OCI-LY3 (cell line): ENCODE measurements at regions not wholly inside any gene's neighbourhood (a gene's known extent, or its start where the extent isn't known, plus 50 kb on each side); places are given as distances from the start of the nearest gene placed in this dataset.

ENCODE experiments used
- EZH2phosphoT487 ChIP-seq: fragments of 200-600 bp; shearing (Covaris generic); IDR thresholded peaks from 2 replicates; pipeline ENCODE4 v1.6.1; 2018; ENCODE audit warnings: antibody characterized with exemption, mixed run types, low read depth
- TF ChIP-seq, protein P1 (sequence below): fragments of 200-600, 300-600 bp; sonication (generic); IDR thresholded peaks from 2 replicates; pipeline ENCODE4 v1.5.1; 2014; ENCODE audit warnings: antibody characterized with exemption, low read length, low read depth

DNA sequence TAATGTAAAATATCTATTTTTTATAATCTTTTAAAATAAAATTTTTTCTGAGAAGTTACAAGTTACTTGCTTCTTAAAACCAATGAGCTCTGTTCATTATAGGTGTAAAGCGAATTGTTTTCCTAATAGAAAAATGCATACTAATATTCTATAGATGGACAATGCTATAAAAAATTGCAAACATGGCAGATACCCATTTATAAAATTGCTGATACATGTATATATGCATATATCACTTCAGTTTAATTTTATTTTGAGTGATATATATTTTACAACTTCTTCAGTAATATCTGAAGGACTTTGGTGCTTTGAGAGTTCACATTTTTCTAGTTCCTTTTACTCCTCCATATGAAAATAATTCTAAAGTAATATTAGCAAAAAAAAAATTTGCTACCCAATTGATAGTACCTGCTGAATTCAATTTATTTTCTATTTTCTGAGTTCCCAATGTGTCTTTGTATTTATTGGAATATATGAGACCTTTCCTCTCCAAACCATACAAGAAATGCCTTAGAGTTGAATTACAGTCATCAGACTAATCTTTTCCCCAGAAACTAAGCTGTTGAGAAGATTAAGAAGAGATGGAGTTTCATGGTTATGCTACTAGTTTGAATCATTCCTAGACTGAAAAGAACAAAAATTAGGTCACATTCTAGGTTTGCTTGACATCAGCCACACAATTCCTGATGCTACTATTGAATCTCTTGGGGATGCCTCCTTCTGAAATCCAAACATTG lies 1937.5 kb upstream of the SEL1L start:
- TF ChIP-seq, protein P1, sequence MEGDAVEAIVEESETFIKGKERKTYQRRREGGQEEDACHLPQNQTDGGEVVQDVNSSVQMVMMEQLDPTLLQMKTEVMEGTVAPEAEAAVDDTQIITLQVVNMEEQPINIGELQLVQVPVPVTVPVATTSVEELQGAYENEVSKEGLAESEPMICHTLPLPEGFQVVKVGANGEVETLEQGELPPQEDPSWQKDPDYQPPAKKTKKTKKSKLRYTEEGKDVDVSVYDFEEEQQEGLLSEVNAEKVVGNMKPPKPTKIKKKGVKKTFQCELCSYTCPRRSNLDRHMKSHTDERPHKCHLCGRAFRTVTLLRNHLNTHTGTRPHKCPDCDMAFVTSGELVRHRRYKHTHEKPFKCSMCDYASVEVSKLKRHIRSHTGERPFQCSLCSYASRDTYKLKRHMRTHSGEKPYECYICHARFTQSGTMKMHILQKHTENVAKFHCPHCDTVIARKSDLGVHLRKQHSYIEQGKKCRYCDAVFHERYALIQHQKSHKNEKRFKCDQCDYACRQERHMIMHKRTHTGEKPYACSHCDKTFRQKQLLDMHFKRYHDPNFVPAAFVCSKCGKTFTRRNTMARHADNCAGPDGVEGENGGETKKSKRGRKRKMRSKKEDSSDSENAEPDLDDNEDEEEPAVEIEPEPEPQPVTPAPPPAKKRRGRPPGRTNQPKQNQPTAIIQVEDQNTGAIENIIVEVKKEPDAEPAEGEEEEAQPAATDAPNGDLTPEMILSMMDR, result no peak
- no peak for TF ChIP-seq EZH2phosphoT487
